ENCODE measurements at regions not wholly inside any gene's neighbourhood (a gene's known extent, or its start where the extent isn't known, plus 50 kb on each side); places are given as distances from the start of the nearest gene placed in this dataset.

DNA sequence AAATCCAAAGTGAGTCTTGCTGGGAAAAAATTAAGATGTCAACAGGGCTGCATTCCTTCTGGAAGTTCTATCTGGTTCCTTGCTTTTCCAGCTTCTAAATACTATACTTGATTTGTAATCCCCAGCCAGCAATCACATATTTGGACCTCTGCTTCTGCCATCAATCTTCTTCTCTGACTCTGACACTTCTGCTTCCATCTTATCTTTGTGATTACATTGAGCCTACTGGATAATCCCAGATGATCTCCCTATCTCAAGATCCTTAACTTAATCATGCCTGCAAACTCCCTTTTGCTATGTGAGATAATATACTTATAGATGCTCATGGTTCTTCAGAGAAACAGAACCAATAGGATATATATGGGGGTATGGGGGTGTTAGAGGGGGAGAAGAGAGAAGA lies 49.9 kb upstream of the ZDHHC17 start:
- no peak for TF ChIP-seq CTCF (IDR thresholded peaks at IDR 0.05; ENCODE audit: poor library complexity)
- TF ChIP-seq EZH2phosphoT487 (IDR thresholded peaks at IDR 0.05; ENCODE audit: low read depth, severe bottlenecking, unreplicated experiment) = no peak
- TF ChIP-seq EZH2 (IDR thresholded peaks at IDR 0.05; ENCODE audit: borderline replicate concordance) = no peak
- no peaks in the 10 kb centered on the region for H3K27me3 ChIP-seq
- H3K4me2 ChIP-seq = no peak overlapping the region
- H2AFZ ChIP-seq = no peak overlapping the region
- no peak overlapping the region for H3K4me3 ChIP-seq
- no peaks in the 10 kb centered on the region for H3K9me2 ChIP-seq (replicated peaks; ENCODE audit: insufficient read depth)
- H4K20me1 ChIP-seq (ENCODE audit: insufficient read depth, poor library complexity, severe bottlenecking) = no peaks in the 10 kb centered on the region
- DNase-seq (ENCODE audit: low spot score) = no peak
- no peaks in the 10 kb centered on the region for H3K79me2 ChIP-seq
- no peak overlapping the region for H3K27ac ChIP-seq
- peaks cover 14% of the 10 kb centered on the region for H3K4me1 ChIP-seq (ENCODE audit: insufficient read depth)
- no peaks in the 10 kb centered on the region for H3K36me3 ChIP-seq (replicated peaks; ENCODE audit: insufficient read depth, low read depth)
- no peaks in the 10 kb centered on the region for H3K9me3 ChIP-seq (ENCODE audit: low read depth)
